Fibroblast of peridontal ligament (primary cell): ENCODE measurements at regions not wholly inside any gene's neighbourhood (a gene's known extent, or its start where the extent isn't known, plus 50 kb on each side); places are given as distances from the start of the nearest gene placed in this dataset.
A peak's percentile ranks its signal among the peaks of the same experiment; 100 is the strongest.
"Not testable (repeated sequence)": the region's sequence is repeated elsewhere in the genome, so short reads cannot be mapped to it uniquely, and the experiment has no call there.

Experiments used
- DNase-seq: peaks from one replicate; pipeline ENCODE4 v3.0.0-alpha.2; 2010; ENCODE audit errors: extremely low read depth

GRCh38 chrX:140065961-140066662 is 100.8 kb upstream of the CXorf66 start:
- no peak for DNase-seq

- no peak for DNase-seq
These were observed 99.7 kb upstream of the CXorf66 start for GRCh38 chrX:140064993-140065392.

- DNase-seq: peak; percentile 43
These were observed 91.7 kb upstream of the CXorf66 start for GRCh38 chrX:140057001-140057411.

- DNase-seq: no peak
These were observed 88.5 kb upstream of the CXorf66 start for GRCh38 chrX:140053846-140054245.

GRCh38 chrX:140050906-140051305 is 85.6 kb upstream of the CXorf66 start:
- no peak for DNase-seq

- DNase-seq: no peak
These were observed 75.1 kb upstream of the CXorf66 start for GRCh38 chrX:140040386-140040785.

- no peak for DNase-seq
These were observed 73.5 kb upstream of the CXorf66 start for GRCh38 chrX:140038842-140039241.

- DNase-seq: no peak
These were observed 69.6 kb upstream of the CXorf66 start for GRCh38 chrX:140034916-140035315.

- no peak for DNase-seq
These were observed 57.2 kb upstream of the CXorf66 start for GRCh38 chrX:140022482-140022881.

- not testable (repeated sequence) for DNase-seq
These were observed 53.8 kb upstream of the CXorf66 start for GRCh38 chrX:140019134-140019533.
